ENCODE measurements at regions not wholly inside any gene's neighbourhood (a gene's known extent, or its start where the extent isn't known, plus 50 kb on each side); places are given as distances from the start of the nearest gene placed in this dataset.

DNA sequence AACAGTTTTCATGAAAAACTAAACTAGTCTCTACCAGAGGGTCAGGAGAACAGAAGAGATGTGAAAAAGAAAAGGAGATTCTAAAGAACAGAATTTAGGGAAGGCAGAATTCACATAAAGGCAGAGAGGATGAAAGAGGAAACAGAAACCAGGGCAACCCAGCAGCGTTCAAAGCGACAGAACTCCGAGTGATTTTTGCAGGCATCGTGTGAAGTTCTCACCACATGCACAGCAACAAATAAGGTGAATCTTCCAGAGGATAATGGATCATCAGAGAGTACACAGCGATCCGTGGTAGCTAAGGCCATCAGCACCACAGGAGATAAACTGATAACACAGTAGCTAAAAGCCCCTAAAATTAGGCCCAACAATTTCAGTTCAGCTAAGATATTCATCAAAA, 250.8 kb upstream of the THBS1 start:
- CTCF ChIA-PET (ENCODE audit: partially characterized antibody): interaction anchor here (0.7 to 1.2 kb wide), 2 partner anchors 88 to 339 kb away, joined by 3 read pairs; no protein-coding TSS in a partner anchor
- POLR2A ChIA-PET (ENCODE audit: partially characterized antibody): no interaction called here
- no peak for TF ChIP-seq EZH2 (IDR thresholded peaks at IDR 0.05; ENCODE audit: low read depth, low read length, severe bottlenecking)
- TF ChIP-seq RXRA (IDR thresholded peaks at IDR 0.05; ENCODE audit: insufficient read depth, low read depth, low read length): no peak
- no peak for TF ChIP-seq POLR2A (IDR thresholded peaks at IDR 0.05; ENCODE audit: control extremely low read depth in 1 of 2, low read depth in 2 of 2, low read length in 2 of 2)

More for the DNA sequence above, 250.8 kb upstream of the THBS1 start:
- no peak overlapping the region for H3K56ac ChIP-seq (replicated peaks; ENCODE audit: insufficient read length, low read depth, low read length)
- H3K23ac ChIP-seq (ENCODE audit: insufficient read length): no peak overlapping the region
- H3K27me3 ChIP-seq (replicated peaks in 1 of 4; ENCODE audit: control insufficient read depth in 3 of 4, extremely low read depth in 1 of 4, insufficient read depth in 3 of 4, low read length in 3 of 4): peaks cover 0 to 2% (median 0%) of the 10 kb centered on the region in 4 experiments; a peak in 1 of 7 replicates
- no peak overlapping the region for H2BK20ac ChIP-seq (ENCODE audit: low read length)
- H3K23me2 ChIP-seq (ENCODE audit: low read depth, low read length): no peaks in the 10 kb centered on the region
- no peak overlapping the region for H2BK12ac ChIP-seq (ENCODE audit: low read depth, low read length)
- H3K4me1 ChIP-seq (replicated peaks in 1 of 4; ENCODE audit: control insufficient read depth in 3 of 4, insufficient read depth in 4 of 4, low read length in 3 of 4): no peaks in the 10 kb centered on the region
- 97% methylated on average over 6 of the region's 6 CpGs; no CpG with 5 or more reads in 1 of the 2 experiments for WGBS, 2 experiments (ENCODE audit: extremely low coverage in 1 of 2, insufficient coverage in 1 of 2, insufficient read length in 1 of 2, insufficient replicate concordance in 2 of 2, low coverage in 1 of 2, low lambda C conversion rate in 2 of 2, missing lambda C conversion rate in 1 of 2)
- no peak overlapping the region for H2BK5ac ChIP-seq (ENCODE audit: low read depth, low read length)
- H3K18ac ChIP-seq (ENCODE audit: extremely low read depth, low read length): no peak overlapping the region
- no peak overlapping the region for H2AFZ ChIP-seq (ENCODE audit: low read length)
- DNase-seq (ENCODE audit: low read depth in 1 of 2, low spot score in 2 of 2): no peak
- H3K14ac ChIP-seq (ENCODE audit: insufficient read length): no peak overlapping the region
- H3K36me3 ChIP-seq (ENCODE audit: control insufficient read depth in 2 of 4, insufficient read depth in 4 of 4, low read length in 3 of 4): no peaks in the 10 kb centered on the region
- no peak for FAIRE-seq
- no peaks in the 10 kb centered on the region for H3K9me3 ChIP-seq (ENCODE audit: insufficient read depth in 2 of 2, low read depth in 1 of 2, low read length in 1 of 2)
- no peaks in the 10 kb centered on the region for H4K20me1 ChIP-seq (replicated peaks in 1 of 2; ENCODE audit: control insufficient read depth in 1 of 2, insufficient read depth in 2 of 2, low read length in 2 of 2)
- no peak overlapping the region for H3K4ac ChIP-seq (replicated peaks; ENCODE audit: insufficient read length, low read depth, low read length)
- H3K27ac ChIP-seq (ENCODE audit: low read depth, low read length): no peak overlapping the region
- H3K4me3 ChIP-seq (ENCODE audit: extremely low read depth in 1 of 4, insufficient read depth in 2 of 4, low read depth in 3 of 4, low read length in 4 of 4): no peak overlapping the region
- H4K5ac ChIP-seq (ENCODE audit: insufficient read length, low read depth, low read length): no peak overlapping the region
- H4K8ac ChIP-seq (ENCODE audit: extremely low read depth, insufficient read depth, low read length): no peak overlapping the region
- no peak overlapping the region for H3K9ac ChIP-seq (replicated peaks in 1 of 4; ENCODE audit: extremely low read depth in 1 of 4, low read depth in 3 of 4, low read length in 3 of 4)
- no peak overlapping the region for H4K91ac ChIP-seq (replicated peaks; ENCODE audit: insufficient read length, low read length)
- H2AK5ac ChIP-seq (ENCODE audit: low read depth, low read length): no peak overlapping the region
- no peak overlapping the region for H2BK15ac ChIP-seq (ENCODE audit: low read length)
- H3K79me1 ChIP-seq (ENCODE audit: low read depth, low read length): no peaks in the 10 kb centered on the region
- no peak overlapping the region for H2BK120ac ChIP-seq (replicated peaks; ENCODE audit: low read depth, low read length)
- no peak overlapping the region for H3K4me2 ChIP-seq (ENCODE audit: insufficient read depth in 1 of 2, low read depth in 2 of 2, low read length in 2 of 2)
- no peaks in the 10 kb centered on the region for H3K79me2 ChIP-seq (ENCODE audit: control insufficient read depth in 1 of 2, insufficient read depth in 2 of 2, low read length in 2 of 2)
